ENCODE measurements at regions not wholly inside any gene's neighbourhood (a gene's known extent, or its start where the extent isn't known, plus 50 kb on each side); places are given as distances from the start of the nearest gene placed in this dataset.

GRCh38 chr17:33750943-33751701 is 458.0 kb upstream of the ASIC2 start:
- Histone ChIP-seq H3K79me2 (ENCODE audit: insufficient read depth, low read length) (no peaks in the 10 kb centered on the region), H3K9ac (ENCODE audit: low read depth, low read length, poor library complexity, severe bottlenecking) (no peak overlapping the region), H2AFZ (ENCODE audit: low read length) (peak overlapping the region; percentile 83), H3K36me3 (ENCODE audit: insufficient read depth, low read length) (no peaks in the 10 kb centered on the region), H3K4me3 (ENCODE audit: low read length, poor library complexity, severe bottlenecking) (peak overlapping the region; percentile 60), H4K20me1 (ENCODE audit: insufficient read depth, low read length, poor library complexity, severe bottlenecking) (no peaks in the 10 kb centered on the region), H3K4me2 (ENCODE audit: low read depth, low read length, poor library complexity, severe bottlenecking) (peak overlapping the region; percentile 61), H3F3A (ENCODE audit: low read depth) (no peaks in the 10 kb centered on the region), H3K9me3 (ENCODE audit: insufficient read depth, low read depth, low read length) (no peaks in the 10 kb centered on the region), H3K9me2 (replicated peaks; ENCODE audit: low read depth, low read length) (no peaks in the 10 kb centered on the region), H3K27me3 (ENCODE audit: insufficient read depth, low read length, poor library complexity, severe bottlenecking) (no peaks in the 10 kb centered on the region), H3K4me1 (ENCODE audit: insufficient read depth, low read length, poor library complexity, severe bottlenecking) (no peaks in the 10 kb centered on the region)
- TF ChIP-seq EZH2phosphoT487 (IDR thresholded peaks at IDR 0.05; ENCODE audit: borderline replicate concordance) (no peak), CTCF (conservative IDR thresholded peaks at IDR 0.05; ENCODE audit: low read length) (peak; percentile 89)

- no peaks in the 10 kb centered on the region for H3K4me1 ChIP-seq (ENCODE audit: insufficient read depth, low read length, poor library complexity, severe bottlenecking)
- H3K4me3 ChIP-seq (ENCODE audit: low read length, poor library complexity, severe bottlenecking) = peak overlapping the region; percentile 60
- no peaks in the 10 kb centered on the region for H3K27me3 ChIP-seq (ENCODE audit: insufficient read depth, low read length, poor library complexity, severe bottlenecking)
- H3F3A ChIP-seq (ENCODE audit: low read depth) = no peaks in the 10 kb centered on the region
- no peaks in the 10 kb centered on the region for H3K9me2 ChIP-seq (replicated peaks; ENCODE audit: low read depth, low read length)
- TF ChIP-seq EZH2phosphoT487 (IDR thresholded peaks at IDR 0.05; ENCODE audit: borderline replicate concordance) = no peak
- no peak for TF ChIP-seq CTCF (conservative IDR thresholded peaks at IDR 0.05; ENCODE audit: low read length)
- H3K36me3 ChIP-seq (ENCODE audit: insufficient read depth, low read length) = no peaks in the 10 kb centered on the region
- H3K4me2 ChIP-seq (ENCODE audit: low read depth, low read length, poor library complexity, severe bottlenecking) = peak overlapping the region; percentile 61
- no peaks in the 10 kb centered on the region for H4K20me1 ChIP-seq (ENCODE audit: insufficient read depth, low read length, poor library complexity, severe bottlenecking)
- no peaks in the 10 kb centered on the region for H3K79me2 ChIP-seq (ENCODE audit: insufficient read depth, low read length)
- H3K9ac ChIP-seq (ENCODE audit: low read depth, low read length, poor library complexity, severe bottlenecking) = no peak overlapping the region
- peak overlapping the region; percentile 83 for H2AFZ ChIP-seq (ENCODE audit: low read length)
- no peaks in the 10 kb centered on the region for H3K9me3 ChIP-seq (ENCODE audit: insufficient read depth, low read depth, low read length)
These were observed 458.6 kb upstream of the ASIC2 start for GRCh38 chr17:33751702-33752065.

- H3K36me3 ChIP-seq (ENCODE audit: insufficient read depth, low read length) = no peaks in the 10 kb centered on the region
- H3K4me3 ChIP-seq (ENCODE audit: low read length, poor library complexity, severe bottlenecking) = no peak overlapping the region
- no peaks in the 10 kb centered on the region for H3K9me2 ChIP-seq (replicated peaks; ENCODE audit: low read depth, low read length)
- no peaks in the 10 kb centered on the region for H4K20me1 ChIP-seq (ENCODE audit: insufficient read depth, low read length, poor library complexity, severe bottlenecking)
- H3K9me3 ChIP-seq (ENCODE audit: insufficient read depth, low read depth, low read length) = no peaks in the 10 kb centered on the region
- H3K27me3 ChIP-seq (ENCODE audit: insufficient read depth, low read length, poor library complexity, severe bottlenecking) = no peaks in the 10 kb centered on the region
- no peak overlapping the region for H3K9ac ChIP-seq (ENCODE audit: low read depth, low read length, poor library complexity, severe bottlenecking)
- no peak overlapping the region for H3K4me2 ChIP-seq (ENCODE audit: low read depth, low read length, poor library complexity, severe bottlenecking)
- no peak overlapping the region for H2AFZ ChIP-seq (ENCODE audit: low read length)
- no peaks in the 10 kb centered on the region for H3K4me1 ChIP-seq (ENCODE audit: insufficient read depth, low read length, poor library complexity, severe bottlenecking)
- H3K79me2 ChIP-seq (ENCODE audit: insufficient read depth, low read length) = no peaks in the 10 kb centered on the region
- TF ChIP-seq EZH2phosphoT487 (IDR thresholded peaks at IDR 0.05; ENCODE audit: borderline replicate concordance) (no peak), CTCF (conservative IDR thresholded peaks at IDR 0.05; ENCODE audit: low read length) (no peak)
- H3F3A ChIP-seq (ENCODE audit: low read depth) = no peaks in the 10 kb centered on the region
These were observed 460.4 kb upstream of the ASIC2 start for GRCh38 chr17:33753452-33753851.

Data from Loucy (cell line).